Right renal pelvis (tissue), 4 donors: ENCODE measurements at regions not wholly inside any gene's neighbourhood (a gene's known extent, or its start where the extent isn't known, plus 50 kb on each side); places are given as distances from the start of the nearest gene placed in this dataset.

Experiments
- DNase-seq, 4 donors: peaks; one replicate each; pipeline ENCODE4 v3.0.0-alpha.2; 2013; ENCODE audit warnings: low read depth in 4 of 4, low spot score in 3 of 4, missing footprints in 1 of 4

GRCh38 chr4:62923783-62924182 is 1485.5 kb downstream of the TECRL start:
- DNase-seq: no peak

- no peak for DNase-seq
These were observed 1491.6 kb downstream of the TECRL start for GRCh38 chr4:62917649-62918048.

GRCh38 chr4:62914758-62915157 is 1494.5 kb downstream of the TECRL start:
- no peak for DNase-seq

- no peak for DNase-seq
These were observed 1496.2 kb downstream of the TECRL start for GRCh38 chr4:62913065-62913464.

- no peak for DNase-seq
These were observed 1496.7 kb downstream of the TECRL start for GRCh38 chr4:62912531-62912930.

- no peak for DNase-seq
These were observed 1500.0 kb downstream of the TECRL start for GRCh38 chr4:62909238-62909637.

- DNase-seq: no peak
These were observed 1508.1 kb downstream of the TECRL start for GRCh38 chr4:62901101-62901500.

GRCh38 chr4:62899646-62900364 is 1509.4 kb downstream of the TECRL start:
- DNase-seq: no peak

- DNase-seq: no peak
These were observed 1511.1 kb downstream of the TECRL start for GRCh38 chr4:62898115-62898514.

- DNase-seq: no peak
These were observed 1512.5 kb downstream of the TECRL start for GRCh38 chr4:62896721-62897120.

GRCh38 chr4:62881901-62882300 is 1527.3 kb downstream of the TECRL start:
- DNase-seq: no peak

GRCh38 chr4:62881210-62881609 is 1528.0 kb downstream of the TECRL start:
- no peak for DNase-seq

GRCh38 chr4:62872856-62873255 is 1536.4 kb downstream of the TECRL start:
- no peak for DNase-seq

- no peak for DNase-seq
These were observed 1538.2 kb downstream of the TECRL start for GRCh38 chr4:62871078-62871477.

- no peak for DNase-seq
These were observed 1538.8 kb downstream of the TECRL start for GRCh38 chr4:62870451-62870850.

- no peak for DNase-seq
These were observed 1544.0 kb downstream of the TECRL start for GRCh38 chr4:62865261-62865660.

GRCh38 chr4:62849696-62850095 is 1559.6 kb downstream of the TECRL start:
- DNase-seq: no peak

- no peak for DNase-seq
These were observed 1573.6 kb downstream of the TECRL start for GRCh38 chr4:62835631-62836030.

- no peak for DNase-seq
These were observed 1586.9 kb downstream of the TECRL start for GRCh38 chr4:62822306-62822705.

- DNase-seq: no peak
These were observed 1592.7 kb downstream of the TECRL start for GRCh38 chr4:62816566-62816965.

- no peak for DNase-seq
These were observed 1594.7 kb downstream of the TECRL start for GRCh38 chr4:62814510-62815047.

- DNase-seq: no peak
These were observed 1602.4 kb downstream of the TECRL start for GRCh38 chr4:62806816-62807215.

- DNase-seq: no peak
These were observed 1603.9 kb downstream of the ADGRL3 start for GRCh38 chr4:62804075-62804474.
